Naive thymus-derived CD4-positive, alpha-beta T cell (primary cell): ENCODE measurements at regions not wholly inside any gene's neighbourhood (a gene's known extent, or its start where the extent isn't known, plus 50 kb on each side); places are given as distances from the start of the nearest gene placed in this dataset.

Source experiments
- ATAC-seq: fragments of 150-1000 bp; cut with Tn5 transposase; 2 replicates; pipeline ENCODE4 v1.10.0; 2021; ENCODE audit warnings: mild to moderate bottlenecking, moderate library complexity
- CTCF ChIA-PET: fragments of 350-600 bp; sonication (Branson Sonifier 250); formaldehyde crosslinking; loops from one replicate; lab custom pipeline; 2021; ENCODE audit warnings: antibody characterized with exemption; lab: Charles Lee
- POLR2A ChIA-PET: fragments of 350-600 bp; sonication (Branson Sonifier 250); formaldehyde crosslinking; loops from one replicate; lab custom pipeline; 2021; ENCODE audit warnings: antibody characterized with exemption, inconsistent platforms; lab: Charles Lee
- DNase-seq, 9 donors: peaks; one replicate each; pipeline versions ENCODE4 v3.0.0 to v3.0.0-alpha.2; 2020 to 2022; ENCODE audit warnings: mixed read lengths in 1 of 9
- H3K27ac ChIP-seq: one replicate; pipeline ENCODE4 v1.7.0; 2013; ENCODE audit warnings: mild to moderate bottlenecking, low read depth, low read length, moderate library complexity
- H3K27me3 ChIP-seq, 2 donors: one replicate each; pipeline ENCODE4 v1.7.0; 2013; ENCODE audit warnings: low read length in 2 of 2, mild to moderate bottlenecking in 2 of 2, moderate library complexity in 2 of 2; ENCODE audit not compliant: control insufficient read depth in 2 of 2, insufficient read depth in 2 of 2
- H3K36me3 ChIP-seq, 3 experiments: 1 replicate in 2 of 3; 2 replicates in 1 of 3; pipeline ENCODE4 v1.7.0; 2013; ENCODE audit warnings: low read length in 3 of 3, mild to moderate bottlenecking in 3 of 3, moderate library complexity in 1 of 3; ENCODE audit not compliant: insufficient read depth in 3 of 3, control insufficient read depth in 2 of 3
- H3K4me1 ChIP-seq, 2 donors: one replicate each; pipeline ENCODE4 v1.7.0; 2013; ENCODE audit warnings: low read length in 2 of 2, mild to moderate bottlenecking in 2 of 2, moderate library complexity in 1 of 2; ENCODE audit not compliant: control insufficient read depth in 2 of 2, insufficient read depth in 2 of 2
- H3K4me3 ChIP-seq: 2 replicates; pipeline ENCODE4 v1.7.0; 2013; ENCODE audit warnings: mild to moderate bottlenecking, low read length
- H3K9me3 ChIP-seq, 3 experiments: 1 replicate in 2 of 3; 2 replicates in 1 of 3; pipeline ENCODE4 v1.7.0; 2013; ENCODE audit warnings: low read length in 3 of 3; ENCODE audit not compliant: control insufficient read depth in 2 of 3
- H3K27ac Mint-ChIP-seq, 9 donors: one replicate each; pipeline ENCODE4 v1.8.0; 2020 to 2022; ENCODE audit warnings: mixed read lengths in 9 of 9, mild to moderate bottlenecking in 8 of 9, moderate library complexity in 5 of 9, inconsistent platforms in 2 of 9
- H3K27me3 Mint-ChIP-seq, 5 donors: one replicate each; pipeline ENCODE4 v1.8.0; 2021 to 2022; ENCODE audit warnings: mixed read lengths in 5 of 5, mild to moderate bottlenecking in 1 of 5
- H3K36me3 Mint-ChIP-seq, 5 donors: one replicate each; pipeline ENCODE4 v1.8.0; 2020 to 2022; ENCODE audit warnings: mixed read lengths in 5 of 5, mild to moderate bottlenecking in 3 of 5, inconsistent platforms in 1 of 5
- H3K4me1 Mint-ChIP-seq, 7 donors: one replicate each; pipeline ENCODE4 v1.8.0; 2020 to 2022; ENCODE audit warnings: mixed read lengths in 7 of 7, mild to moderate bottlenecking in 3 of 7, inconsistent platforms in 1 of 7
- H3K4me3 Mint-ChIP-seq, 10 donors: one replicate each; pipeline ENCODE4 v1.8.0; 2020 to 2022; ENCODE audit warnings: mild to moderate bottlenecking in 10 of 10, mixed read lengths in 10 of 10, moderate library complexity in 6 of 10, inconsistent platforms in 2 of 10
- H3K9me3 Mint-ChIP-seq, 11 donors: one replicate each; pipeline ENCODE4 v1.8.0; 2020 to 2022; ENCODE audit warnings: mixed read lengths in 11 of 11, mild to moderate bottlenecking in 4 of 11, inconsistent platforms in 1 of 11, moderate library complexity in 1 of 11
- intact Hi-C, 2 donors: fragments of 100-400 bp; cut with micrococcal nuclease; formaldehyde crosslinking; loops; one replicate each; pipeline ENCODE4 v1.15.1; 2023

DNA sequence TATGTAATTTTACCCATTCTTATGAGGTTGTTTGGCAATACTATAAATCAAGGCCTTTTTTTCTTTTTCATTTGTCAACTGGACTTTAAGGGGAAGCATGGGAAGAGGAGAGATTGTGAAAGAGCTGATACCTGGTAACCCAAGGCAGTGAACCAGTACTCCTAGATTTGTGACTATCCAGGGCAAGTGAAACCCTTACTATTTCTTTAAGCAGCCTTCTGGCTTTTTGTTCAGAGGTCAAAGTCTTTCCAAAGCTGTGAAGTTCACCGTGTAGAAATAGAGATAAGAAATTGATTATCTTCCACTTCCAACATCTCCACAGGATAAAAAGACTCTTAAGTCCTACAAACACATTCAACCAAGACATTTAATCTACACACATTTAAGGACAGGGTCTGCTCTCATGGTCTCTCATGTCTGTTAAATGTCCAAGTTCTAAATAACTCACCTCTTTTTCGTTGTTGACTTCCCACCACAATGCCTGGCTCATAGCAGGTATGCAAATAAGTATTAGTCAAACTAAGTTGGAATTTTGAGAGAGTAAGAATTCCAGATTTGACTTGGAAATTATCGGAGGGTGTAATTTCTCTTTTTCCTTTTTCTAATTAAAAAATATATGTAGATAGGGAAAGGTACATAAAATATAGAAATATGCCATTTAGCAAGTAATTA, 485.8 kb downstream of the STK39 start:
- no peak for ATAC-seq
- ChIA-PET POLR2A (no interaction called here), CTCF (no interaction called here)
- H3K4me1 Mint-ChIP-seq = no peaks in the 10 kb centered on the region
- peaks cover 0 to 2% (median 0%) of the 10 kb centered on the region in 11 donors for H3K9me3 Mint-ChIP-seq
- peaks cover 0 to 9% (median 0%) of the 10 kb centered on the region in 5 donors for H3K27me3 Mint-ChIP-seq
- no peak for DNase-seq
- no peaks in the 10 kb centered on the region for H3K36me3 Mint-ChIP-seq
- H3K36me3 ChIP-seq = no peaks in the 10 kb centered on the region
- H3K27ac ChIP-seq = no peak overlapping the region
- H3K4me3 Mint-ChIP-seq = no peak overlapping the region
- H3K27ac Mint-ChIP-seq = no peak overlapping the region
- no peaks in the 10 kb centered on the region for H3K27me3 ChIP-seq
- H3K4me3 ChIP-seq = no peak overlapping the region
- no peaks in the 10 kb centered on the region for H3K9me3 ChIP-seq
- no peaks in the 10 kb centered on the region for H3K4me1 ChIP-seq
- intact Hi-C loops = loop anchor here in 1 of 2 donors (10.0 kb wide), 1 partner anchor 353 kb away; no protein-coding TSS in a partner anchor

DNA sequence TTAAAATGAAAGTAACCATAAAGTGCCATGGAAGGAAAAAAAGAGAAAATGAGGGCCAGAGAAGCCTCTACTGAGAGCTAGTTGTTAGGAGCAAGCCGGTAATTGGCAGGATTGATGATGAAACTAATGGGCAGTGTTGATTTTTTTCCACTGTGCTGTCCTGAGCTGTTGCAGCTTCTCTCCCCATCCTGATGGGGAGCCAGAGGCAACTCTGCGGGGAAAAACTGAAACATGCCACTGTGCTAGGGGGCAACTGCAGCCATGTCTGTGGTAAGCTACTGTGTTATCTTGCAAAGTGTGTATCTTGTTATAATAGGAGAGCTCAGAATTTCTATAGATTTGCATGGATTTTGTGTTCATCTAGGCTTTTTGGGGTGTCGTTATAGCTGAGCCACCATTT, 487.9 kb downstream of the STK39 start:
- no peaks in the 10 kb centered on the region for H3K36me3 Mint-ChIP-seq
- Histone ChIP-seq H3K27ac (no peak overlapping the region), H3K9me3 (no peaks in the 10 kb centered on the region), H3K4me3 (no peak overlapping the region), H3K36me3 (no peaks in the 10 kb centered on the region), H3K4me1 (no peaks in the 10 kb centered on the region), H3K27me3 (no peaks in the 10 kb centered on the region)
- no peak for ATAC-seq
- DNase-seq = no peak
- H3K4me3 Mint-ChIP-seq = no peak overlapping the region
- peaks cover 0 to 2% (median 0%) of the 10 kb centered on the region in 11 donors for H3K9me3 Mint-ChIP-seq
- no peaks in the 10 kb centered on the region for H3K4me1 Mint-ChIP-seq
- POLR2A ChIA-PET = no interaction called here
- H3K27me3 Mint-ChIP-seq = peaks cover 0 to 9% (median 0%) of the 10 kb centered on the region in 5 donors
- intact Hi-C loops = no loop called here
- CTCF ChIA-PET = no interaction called here
- H3K27ac Mint-ChIP-seq = no peak overlapping the region

GRCh38 chr2:167758292-167758691, 489.1 kb downstream of the STK39 start:
- DNase-seq (no peak), ATAC-seq (no peak)
- Histone ChIP-seq H3K27ac (no peak overlapping the region), H3K36me3 (no peaks in the 10 kb centered on the region), H3K4me1 (no peaks in the 10 kb centered on the region), H3K9me3 (no peaks in the 10 kb centered on the region), H3K4me3 (no peak overlapping the region), H3K27me3 (no peaks in the 10 kb centered on the region)
- Mint-ChIP-seq H3K27ac (no peak overlapping the region), H3K9me3 (peaks cover 0 to 2% (median 0%) of the 10 kb centered on the region in 11 donors), H3K36me3 (no peaks in the 10 kb centered on the region), H3K4me3 (no peak overlapping the region), H3K4me1 (no peaks in the 10 kb centered on the region), H3K27me3 (peaks cover 0 to 9% (median 2%) of the 10 kb centered on the region in 5 donors)
- ChIA-PET POLR2A (no interaction called here), CTCF (no interaction called here)
- intact Hi-C loops = no loop called here

GRCh38 chr2:167756446-167756845, 490.9 kb downstream of the STK39 start:
- peaks cover 0 to 2% (median 0%) of the 10 kb centered on the region in 11 donors for H3K9me3 Mint-ChIP-seq
- Histone ChIP-seq H3K4me1 (no peaks in the 10 kb centered on the region), H3K27me3 (peaks cover 0 to 3% of the 10 kb centered on the region in 2 donors), H3K27ac (no peak overlapping the region), H3K4me3 (no peak overlapping the region), H3K9me3 (no peaks in the 10 kb centered on the region), H3K36me3 (no peaks in the 10 kb centered on the region)
- DNase-seq = no peak
- H3K27me3 Mint-ChIP-seq = peaks cover 0 to 9% (median 2%) of the 10 kb centered on the region in 5 donors
- ChIA-PET POLR2A (no interaction called here), CTCF (no interaction called here)
- no peak overlapping the region for H3K4me3 Mint-ChIP-seq
- intact Hi-C loops = no loop called here
- H3K36me3 Mint-ChIP-seq = no peaks in the 10 kb centered on the region
- H3K27ac Mint-ChIP-seq = no peak overlapping the region
- ATAC-seq = no peak
- H3K4me1 Mint-ChIP-seq = no peaks in the 10 kb centered on the region

DNA sequence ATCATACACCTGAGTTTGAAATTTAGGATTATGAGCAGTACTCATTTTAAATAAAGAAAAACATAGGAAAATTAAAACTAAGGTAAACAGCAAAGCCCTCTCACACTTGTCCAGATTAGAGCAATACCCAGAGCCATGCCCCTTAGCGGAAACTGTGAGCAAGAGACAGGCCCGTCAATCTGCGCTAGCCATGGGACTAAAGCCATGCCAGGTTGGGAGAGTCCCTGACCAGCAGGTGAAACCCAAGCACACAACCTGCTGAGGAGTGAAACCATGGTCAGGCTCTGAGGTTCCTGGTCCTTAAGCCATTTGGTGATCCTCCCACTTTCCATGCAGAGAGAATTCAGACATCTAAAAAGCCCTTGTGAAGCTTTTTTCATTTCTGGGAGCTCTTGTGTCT, 494.3 kb downstream of the STK39 start:
- Mint-ChIP-seq H3K27me3 (peaks cover 0 to 11% (median 2%) of the 10 kb centered on the region in 5 donors), H3K9me3 (no peaks in the 10 kb centered on the region), H3K36me3 (no peaks in the 10 kb centered on the region), H3K4me1 (no peaks in the 10 kb centered on the region), H3K27ac (no peak overlapping the region), H3K4me3 (no peak overlapping the region)
- intact Hi-C loops = no loop called here
- Histone ChIP-seq H3K27me3 (peaks cover 0 to 4% of the 10 kb centered on the region in 2 donors), H3K4me1 (no peaks in the 10 kb centered on the region), H3K27ac (no peak overlapping the region), H3K9me3 (no peaks in the 10 kb centered on the region), H3K4me3 (no peak overlapping the region), H3K36me3 (no peaks in the 10 kb centered on the region)
- ATAC-seq (no peak), DNase-seq (no peak)
- CTCF ChIA-PET = no interaction called here
- POLR2A ChIA-PET = no interaction called here

DNA sequence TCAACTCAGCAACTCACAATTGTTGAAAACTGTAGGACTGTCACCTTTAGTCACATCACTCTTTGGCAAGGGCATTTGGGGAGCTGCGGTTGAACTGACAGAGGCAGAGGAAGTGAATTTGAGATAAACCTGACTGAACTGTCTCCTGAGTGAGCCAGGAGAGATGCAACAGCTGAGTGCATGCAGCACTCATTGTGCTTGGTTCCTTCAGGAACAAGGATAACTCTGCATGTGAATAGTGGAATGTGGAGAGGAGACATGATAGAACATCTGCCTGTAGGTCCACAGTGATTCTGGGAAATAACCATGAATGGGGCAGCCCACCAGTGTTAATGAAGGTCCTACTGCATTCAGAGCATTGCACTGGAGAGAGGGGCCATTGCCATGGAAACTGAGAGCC, 494.7 kb downstream of the STK39 start:
- DNase-seq = no peak
- no peaks in the 10 kb centered on the region for H3K36me3 Mint-ChIP-seq
- POLR2A ChIA-PET = no interaction called here
- H3K27ac ChIP-seq = no peak overlapping the region
- H3K4me3 ChIP-seq = no peak overlapping the region
- intact Hi-C loops = no loop called here
- H3K9me3 Mint-ChIP-seq = no peaks in the 10 kb centered on the region
- no peaks in the 10 kb centered on the region for H3K4me1 ChIP-seq
- no peaks in the 10 kb centered on the region for H3K9me3 ChIP-seq
- H3K27me3 Mint-ChIP-seq = peaks cover 0 to 12% (median 2%) of the 10 kb centered on the region in 5 donors
- peaks cover 0 to 4% of the 10 kb centered on the region in 2 donors for H3K27me3 ChIP-seq
- CTCF ChIA-PET = no interaction called here
- H3K27ac Mint-ChIP-seq = no peak overlapping the region
- H3K4me3 Mint-ChIP-seq = no peak overlapping the region
- H3K36me3 ChIP-seq = no peaks in the 10 kb centered on the region
- no peaks in the 10 kb centered on the region for H3K4me1 Mint-ChIP-seq
- ATAC-seq = no peak

GRCh38 chr2:167750675-167751074, 496.7 kb downstream of the STK39 start:
- POLR2A ChIA-PET = no interaction called here

More at GRCh38 chr2:167750675-167751074, 496.7 kb downstream of the STK39 start:
- Histone ChIP-seq H3K4me3 (no peak overlapping the region), H3K4me1 (no peaks in the 10 kb centered on the region), H3K36me3 (no peaks in the 10 kb centered on the region), H3K27me3 (peaks cover 0 to 4% of the 10 kb centered on the region in 2 donors), H3K9me3 (no peaks in the 10 kb centered on the region), H3K27ac (no peak overlapping the region)
- Mint-ChIP-seq H3K36me3 (no peaks in the 10 kb centered on the region), H3K4me3 (no peak overlapping the region), H3K4me1 (no peaks in the 10 kb centered on the region), H3K9me3 (no peaks in the 10 kb centered on the region), H3K27me3 (peaks cover 4 to 14% (median 7%) of the 10 kb centered on the region in 5 donors), H3K27ac (no peak overlapping the region)
- CTCF ChIA-PET = no interaction called here
- DNase-seq (no peak), ATAC-seq (no peak)
- intact Hi-C loops = no loop called here
